ENCODE measurements at regions not wholly inside any gene's neighbourhood (a gene's known extent, or its start where the extent isn't known, plus 50 kb on each side); places are given as distances from the start of the nearest gene placed in this dataset.

DNA sequence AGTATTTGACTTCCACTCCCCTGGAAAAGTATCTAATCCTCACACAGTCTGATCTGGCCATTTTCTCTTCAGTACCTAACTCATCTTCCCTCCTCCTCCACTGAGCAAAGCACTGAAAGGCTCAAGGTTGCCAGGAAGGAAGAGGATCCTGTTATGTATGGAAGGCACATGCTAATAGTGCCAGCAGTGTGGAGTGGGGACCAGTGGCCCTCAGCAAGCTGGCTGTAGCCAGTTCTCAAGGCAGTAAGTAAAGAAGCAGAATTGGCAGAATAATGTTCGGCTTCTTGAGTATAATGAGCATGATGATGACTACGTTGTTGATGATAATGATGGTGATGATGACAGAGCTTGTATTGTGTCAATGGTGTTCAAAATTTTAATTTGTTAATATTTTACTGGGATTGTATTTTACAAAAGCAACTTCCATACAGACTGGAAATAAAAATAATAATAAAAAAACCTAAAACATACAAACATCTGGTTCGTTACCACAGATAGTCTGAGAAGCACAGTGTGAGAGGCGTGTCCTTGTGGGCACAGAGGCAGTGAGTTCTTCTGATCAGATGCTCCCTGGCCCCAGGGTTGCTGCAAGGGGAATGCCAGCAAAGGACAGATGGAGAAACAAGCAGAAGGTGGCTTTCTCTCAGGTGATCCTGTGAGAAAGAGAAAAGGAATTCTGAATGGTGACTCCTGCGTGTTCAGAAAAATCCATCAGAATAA, 528.8 kb downstream of the CMPK2 start:
- DNase-seq (ENCODE audit: low read depth) = no peak
- no peak overlapping the region for H3K4me3 ChIP-seq (ENCODE audit: low read depth, low read length)
- TF ChIP-seq, protein P1, sequence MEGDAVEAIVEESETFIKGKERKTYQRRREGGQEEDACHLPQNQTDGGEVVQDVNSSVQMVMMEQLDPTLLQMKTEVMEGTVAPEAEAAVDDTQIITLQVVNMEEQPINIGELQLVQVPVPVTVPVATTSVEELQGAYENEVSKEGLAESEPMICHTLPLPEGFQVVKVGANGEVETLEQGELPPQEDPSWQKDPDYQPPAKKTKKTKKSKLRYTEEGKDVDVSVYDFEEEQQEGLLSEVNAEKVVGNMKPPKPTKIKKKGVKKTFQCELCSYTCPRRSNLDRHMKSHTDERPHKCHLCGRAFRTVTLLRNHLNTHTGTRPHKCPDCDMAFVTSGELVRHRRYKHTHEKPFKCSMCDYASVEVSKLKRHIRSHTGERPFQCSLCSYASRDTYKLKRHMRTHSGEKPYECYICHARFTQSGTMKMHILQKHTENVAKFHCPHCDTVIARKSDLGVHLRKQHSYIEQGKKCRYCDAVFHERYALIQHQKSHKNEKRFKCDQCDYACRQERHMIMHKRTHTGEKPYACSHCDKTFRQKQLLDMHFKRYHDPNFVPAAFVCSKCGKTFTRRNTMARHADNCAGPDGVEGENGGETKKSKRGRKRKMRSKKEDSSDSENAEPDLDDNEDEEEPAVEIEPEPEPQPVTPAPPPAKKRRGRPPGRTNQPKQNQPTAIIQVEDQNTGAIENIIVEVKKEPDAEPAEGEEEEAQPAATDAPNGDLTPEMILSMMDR (IDR thresholded peaks at IDR 0.05; ENCODE audit: low read depth, low read length, missing control alignments) = no peak

DNA sequence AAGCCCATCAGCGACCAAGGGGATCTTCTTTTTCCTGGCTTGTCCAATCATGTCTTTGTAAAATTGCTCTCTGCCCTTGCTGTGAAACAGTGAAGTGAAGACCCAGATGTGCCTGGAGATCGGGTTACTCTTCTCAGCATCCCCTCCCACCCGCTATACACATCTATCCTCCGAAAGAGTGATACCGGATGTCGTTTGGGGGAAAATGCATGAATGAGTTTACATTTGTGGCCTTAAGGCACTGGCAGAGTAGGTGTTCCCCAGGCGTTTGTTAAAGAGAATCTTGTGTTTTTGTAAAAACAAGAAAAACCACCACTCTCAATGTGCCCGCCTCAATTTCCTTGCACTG, 528.3 kb downstream of the CMPK2 start:
- H3K4me3 ChIP-seq (ENCODE audit: low read depth, low read length) = no peak overlapping the region
- DNase-seq (ENCODE audit: low read depth) = no peak
- TF ChIP-seq, protein P1 (IDR thresholded peaks at IDR 0.05; ENCODE audit: low read depth, low read length, missing control alignments) = no peak

DNA sequence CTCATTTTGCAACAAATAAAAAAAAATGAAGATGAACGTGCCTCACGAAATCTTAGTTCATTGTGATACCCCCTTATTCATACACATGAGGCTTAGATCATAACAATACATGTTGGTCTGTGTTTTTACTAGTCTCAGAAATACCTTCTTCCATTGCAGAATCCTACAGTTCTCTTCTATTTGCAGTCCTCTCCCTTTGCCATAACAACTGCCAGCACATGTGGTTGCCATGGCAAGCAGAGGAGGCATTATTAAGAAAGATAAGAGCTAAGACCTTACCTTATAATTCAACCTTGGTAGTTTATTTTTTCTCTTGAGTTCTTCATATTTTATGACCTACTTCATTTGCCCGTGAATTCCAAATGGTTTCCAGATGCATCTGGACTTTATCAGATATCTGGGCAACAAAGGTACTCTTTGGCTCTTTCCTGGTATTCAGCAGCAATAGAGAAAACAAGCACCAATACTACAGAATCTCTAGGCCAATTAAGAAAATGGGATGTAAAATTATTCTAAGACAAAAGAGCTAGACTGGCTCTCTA, 524.0 kb downstream of the CMPK2 start:
- TF ChIP-seq, protein P1 (IDR thresholded peaks at IDR 0.05; ENCODE audit: low read depth, low read length, missing control alignments) = no peak
- no peak for DNase-seq (ENCODE audit: low read depth)
- H3K4me3 ChIP-seq (ENCODE audit: low read depth, low read length) = no peak overlapping the region

DNA sequence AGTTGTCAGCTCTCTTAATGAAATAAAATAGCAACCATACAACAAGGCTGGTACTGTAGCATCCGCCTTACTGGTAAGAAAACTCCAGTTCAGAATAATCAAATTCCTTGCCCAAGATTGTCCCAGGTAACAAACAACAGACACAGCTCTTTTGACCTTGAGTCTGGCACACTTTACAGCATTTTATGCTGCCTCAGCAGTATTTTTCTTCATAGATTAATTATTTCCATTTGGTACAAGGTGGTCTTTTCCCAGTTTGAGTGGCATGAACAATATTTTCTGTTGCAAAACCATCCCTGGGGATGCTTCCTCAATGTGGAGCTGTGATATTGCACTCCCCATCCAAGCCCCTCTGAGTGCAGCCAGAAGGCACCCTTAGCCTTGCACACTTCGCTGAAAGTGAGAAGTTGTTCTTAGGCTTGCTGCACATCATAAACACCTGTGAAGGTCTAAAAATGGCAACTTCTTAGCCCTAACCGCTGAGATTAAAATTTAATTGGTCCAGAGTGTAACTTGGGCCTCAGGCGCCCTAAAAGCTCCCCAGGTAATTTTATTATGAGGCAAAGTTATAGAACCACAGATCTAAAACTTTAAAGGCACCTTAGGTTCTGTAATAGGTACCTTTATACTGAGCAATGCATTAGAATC, 523.3 kb downstream of the CMPK2 start:
- TF ChIP-seq, protein P1 (IDR thresholded peaks at IDR 0.05; ENCODE audit: low read depth, low read length, missing control alignments) = no peak
- no peak overlapping the region for H3K4me3 ChIP-seq (ENCODE audit: low read depth, low read length)
- no peak for DNase-seq (ENCODE audit: low read depth)

DNA sequence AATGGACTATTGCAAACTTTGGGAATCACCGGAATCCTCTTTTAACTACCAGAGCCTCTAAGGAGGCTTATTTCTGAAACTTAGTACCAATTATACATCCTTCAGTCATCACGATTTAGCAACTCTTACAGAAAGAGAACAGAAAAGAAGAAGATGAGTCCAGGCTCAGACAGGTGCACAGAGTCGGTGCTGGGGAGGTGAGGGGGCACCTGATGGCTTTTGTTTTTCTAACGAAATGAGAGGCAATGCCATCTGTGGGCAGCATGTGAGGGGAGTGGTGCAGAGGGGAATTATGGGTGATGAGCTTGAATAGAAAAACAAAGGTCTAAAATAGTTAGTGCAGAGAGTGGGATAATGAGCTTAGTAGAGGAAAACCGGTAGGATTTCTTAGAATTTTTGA, 522.6 kb downstream of the CMPK2 start:
- DNase-seq (ENCODE audit: low read depth) = no peak
- TF ChIP-seq, protein P1 (IDR thresholded peaks at IDR 0.05; ENCODE audit: low read depth, low read length, missing control alignments) = no peak

DNA sequence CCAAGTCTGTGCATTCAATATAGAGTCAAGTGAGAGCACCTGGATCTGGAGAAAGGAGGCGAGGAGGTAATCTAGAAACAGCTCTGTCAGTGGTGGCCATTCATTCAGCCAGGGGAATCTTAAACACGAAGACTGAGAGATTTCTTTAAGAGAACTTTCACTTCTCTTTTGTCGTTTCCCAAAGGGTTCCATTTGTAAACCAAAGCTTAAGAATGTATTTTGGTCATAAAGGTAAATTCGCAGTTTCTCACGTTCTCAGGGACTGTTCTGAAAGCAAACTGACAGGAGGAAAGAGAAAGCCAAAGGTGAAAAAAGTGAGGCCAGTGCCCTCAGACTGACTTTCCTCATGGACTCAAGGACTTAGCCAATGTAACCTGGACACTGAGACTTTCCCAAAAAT, 513.5 kb downstream of the CMPK2 start:
- no peak overlapping the region for H3K4me3 ChIP-seq (ENCODE audit: low read depth, low read length)
- peak; percentile 89 for DNase-seq (ENCODE audit: low read depth)
- TF ChIP-seq, protein P1 (IDR thresholded peaks at IDR 0.05; ENCODE audit: low read depth, low read length, missing control alignments) = no peak

More for the DNA sequence above, 522.6 kb downstream of the CMPK2 start:
- H3K4me3 ChIP-seq (ENCODE audit: low read depth, low read length) = no peak overlapping the region

All from GM12864 (cell line).